ENCODE measurements at regions not wholly inside any gene's neighbourhood (a gene's known extent, or its start where the extent isn't known, plus 50 kb on each side); places are given as distances from the start of the nearest gene placed in this dataset.
"Not testable (repeated sequence)": the region's sequence is repeated elsewhere in the genome, so short reads cannot be mapped to it uniquely, and the experiment has no call there.

GRCh38 chr1:60489916-60490480, 416.4 kb upstream of the C1orf87 start:
- H3K36me3 Mint-ChIP-seq; H3K4me3 ChIP-seq (ENCODE audit: control insufficient read depth in 1 of 2, extremely low read depth in 1 of 2, low read length in 1 of 2); H3K9me3 ChIP-seq; H3K27ac Mint-ChIP-seq; DNase-seq; H3K9me3 Mint-ChIP-seq; H3K4me1 Mint-ChIP-seq; H3K27me3 ChIP-seq (replicated peaks in 1 of 2; ENCODE audit: control insufficient read depth in 2 of 2, extremely low read depth in 1 of 2, insufficient read depth in 2 of 2, low read length in 1 of 2); H3K27me3 Mint-ChIP-seq; CTCF ChIA-PET; POLR2A ChIA-PET; ATAC-seq (replicated peaks in 1 of 4); H3K36me3 ChIP-seq (ENCODE audit: control insufficient read depth in 2 of 2, extremely low read depth in 1 of 2, insufficient read depth in 1 of 2, low read length in 1 of 2); H3K4me3 Mint-ChIP-seq; H3K27ac ChIP-seq (ENCODE audit: low read length); H3K4me1 ChIP-seq (ENCODE audit: control insufficient read depth in 1 of 2, extremely low read depth in 1 of 2, insufficient read depth in 2 of 2, low read length in 2 of 2): not testable (repeated sequence)
- WGBS (ENCODE audit: insufficient coverage): 95% methylated on average over 13 of the region's 20 CpGs

- DNase-seq: no peak
- no peaks in the 10 kb centered on the region for H3K4me1 Mint-ChIP-seq
- CTCF ChIA-PET: no interaction called here
- no peak overlapping the region for H3K27ac ChIP-seq (ENCODE audit: low read length)
- H3K27ac Mint-ChIP-seq: no peak overlapping the region
- ATAC-seq (replicated peaks in 1 of 4): no peak
- H3K4me3 Mint-ChIP-seq: no peak overlapping the region
- no peaks in the 10 kb centered on the region for H3K4me1 ChIP-seq (ENCODE audit: control insufficient read depth in 1 of 2, extremely low read depth in 1 of 2, insufficient read depth in 2 of 2, low read length in 2 of 2)
- H3K27me3 ChIP-seq (replicated peaks in 1 of 2; ENCODE audit: control insufficient read depth in 2 of 2, extremely low read depth in 1 of 2, insufficient read depth in 2 of 2, low read length in 1 of 2): no peaks in the 10 kb centered on the region
- no peak overlapping the region for H3K4me3 ChIP-seq (ENCODE audit: control insufficient read depth in 1 of 2, extremely low read depth in 1 of 2, low read length in 1 of 2)
- H3K36me3 Mint-ChIP-seq: no peaks in the 10 kb centered on the region
- POLR2A ChIA-PET: no interaction called here
- no peaks in the 10 kb centered on the region for H3K36me3 ChIP-seq (ENCODE audit: control insufficient read depth in 2 of 2, extremely low read depth in 1 of 2, insufficient read depth in 1 of 2, low read length in 1 of 2)
- H3K9me3 ChIP-seq: no peaks in the 10 kb centered on the region
- H3K9me3 Mint-ChIP-seq: peaks cover 6 to 7% (median 6%) of the 10 kb centered on the region in 3 donors
- peaks cover 0 to 2% of the 10 kb centered on the region in 2 donors for H3K27me3 Mint-ChIP-seq
Observed at GRCh38 chr1:60488847-60489246, 415.3 kb upstream of the C1orf87 start.

GRCh38 chr1:60487565-60488345, 414.2 kb upstream of the C1orf87 start:
- no peak overlapping the region for H3K4me3 ChIP-seq (ENCODE audit: control insufficient read depth in 1 of 2, extremely low read depth in 1 of 2, low read length in 1 of 2)
- H3K36me3 Mint-ChIP-seq: no peaks in the 10 kb centered on the region
- peaks cover 0 to 2% of the 10 kb centered on the region in 2 donors for H3K27me3 Mint-ChIP-seq
- no peaks in the 10 kb centered on the region for H3K9me3 ChIP-seq
- no peak for ATAC-seq (replicated peaks in 1 of 4)
- H3K4me1 ChIP-seq (ENCODE audit: control insufficient read depth in 1 of 2, extremely low read depth in 1 of 2, insufficient read depth in 2 of 2, low read length in 2 of 2): no peaks in the 10 kb centered on the region
- H3K36me3 ChIP-seq (ENCODE audit: control insufficient read depth in 2 of 2, extremely low read depth in 1 of 2, insufficient read depth in 1 of 2, low read length in 1 of 2): no peaks in the 10 kb centered on the region
- no peak overlapping the region for H3K27ac Mint-ChIP-seq
- ChIA-PET CTCF (no interaction called here), POLR2A (no interaction called here)
- H3K9me3 Mint-ChIP-seq: peaks cover 6 to 7% (median 6%) of the 10 kb centered on the region in 3 donors
- H3K27me3 ChIP-seq (replicated peaks in 1 of 2; ENCODE audit: control insufficient read depth in 2 of 2, extremely low read depth in 1 of 2, insufficient read depth in 2 of 2, low read length in 1 of 2): no peaks in the 10 kb centered on the region
- no peak overlapping the region for H3K4me3 Mint-ChIP-seq
- no peak overlapping the region for H3K27ac ChIP-seq (ENCODE audit: low read length)
- WGBS (ENCODE audit: insufficient coverage): no CpG with 5 or more reads among the region's 3 CpGs
- H3K4me1 Mint-ChIP-seq: no peaks in the 10 kb centered on the region
- no peak for DNase-seq

- no peaks in the 10 kb centered on the region for H3K36me3 ChIP-seq (ENCODE audit: control insufficient read depth in 2 of 2, extremely low read depth in 1 of 2, insufficient read depth in 1 of 2, low read length in 1 of 2)
- ATAC-seq (replicated peaks in 1 of 4): no peak
- H3K27ac ChIP-seq (ENCODE audit: low read length): no peak overlapping the region
- no peak overlapping the region for H3K27ac Mint-ChIP-seq
- no peaks in the 10 kb centered on the region for H3K4me1 ChIP-seq (ENCODE audit: control insufficient read depth in 1 of 2, extremely low read depth in 1 of 2, insufficient read depth in 2 of 2, low read length in 2 of 2)
- no peaks in the 10 kb centered on the region for H3K4me1 Mint-ChIP-seq
- WGBS (ENCODE audit: insufficient coverage): no CpG with 5 or more reads among the region's 3 CpGs
- H3K4me3 ChIP-seq (ENCODE audit: control insufficient read depth in 1 of 2, extremely low read depth in 1 of 2, low read length in 1 of 2): no peak overlapping the region
- H3K9me3 ChIP-seq: no peaks in the 10 kb centered on the region
- CTCF ChIA-PET: interaction anchor here in 1 of 2 donors (0.7 kb wide), 1 partner anchor 310 kb away, joined by 4 read pairs; no protein-coding TSS in a partner anchor
- peaks cover 0 to 2% of the 10 kb centered on the region in 2 donors for H3K27me3 Mint-ChIP-seq
- no peaks in the 10 kb centered on the region for H3K27me3 ChIP-seq (replicated peaks in 1 of 2; ENCODE audit: control insufficient read depth in 2 of 2, extremely low read depth in 1 of 2, insufficient read depth in 2 of 2, low read length in 1 of 2)
- no peak for DNase-seq
- POLR2A ChIA-PET: no interaction called here
- no peaks in the 10 kb centered on the region for H3K36me3 Mint-ChIP-seq
- H3K4me3 Mint-ChIP-seq: no peak overlapping the region
- peaks cover 3 to 13% (median 6%) of the 10 kb centered on the region in 3 donors for H3K9me3 Mint-ChIP-seq
Observed at GRCh38 chr1:60483509-60483908, 409.9 kb upstream of the C1orf87 start.

GRCh38 chr1:60470246-60470645, 396.7 kb upstream of the C1orf87 start:
- peaks cover 6 to 21% (median 7%) of the 10 kb centered on the region in 3 donors for H3K9me3 Mint-ChIP-seq
- DNase-seq (no peak), ATAC-seq (replicated peaks in 1 of 4) (no peak)
- no peak overlapping the region for H3K4me3 Mint-ChIP-seq
- no peaks in the 10 kb centered on the region for H3K27me3 Mint-ChIP-seq
- no peaks in the 10 kb centered on the region for H3K36me3 Mint-ChIP-seq
- H3K27me3 ChIP-seq (replicated peaks in 1 of 2; ENCODE audit: control insufficient read depth in 2 of 2, extremely low read depth in 1 of 2, insufficient read depth in 2 of 2, low read length in 1 of 2): no peaks in the 10 kb centered on the region
- no peaks in the 10 kb centered on the region for H3K4me1 Mint-ChIP-seq
- H3K4me3 ChIP-seq (ENCODE audit: control insufficient read depth in 1 of 2, extremely low read depth in 1 of 2, low read length in 1 of 2): no peak overlapping the region
- H3K36me3 ChIP-seq (ENCODE audit: control insufficient read depth in 2 of 2, extremely low read depth in 1 of 2, insufficient read depth in 1 of 2, low read length in 1 of 2): no peaks in the 10 kb centered on the region
- no peaks in the 10 kb centered on the region for H3K4me1 ChIP-seq (ENCODE audit: control insufficient read depth in 1 of 2, extremely low read depth in 1 of 2, insufficient read depth in 2 of 2, low read length in 2 of 2)
- WGBS (ENCODE audit: insufficient coverage): no CpG with 5 or more reads among the region's 1 CpG
- no peaks in the 10 kb centered on the region for H3K9me3 ChIP-seq
- H3K27ac ChIP-seq (ENCODE audit: low read length): no peak overlapping the region
- CTCF ChIA-PET: no interaction called here
- POLR2A ChIA-PET: no interaction called here
- H3K27ac Mint-ChIP-seq: no peak overlapping the region

GRCh38 chr1:60463786-60464185, 390.2 kb upstream of the C1orf87 start:
- Histone ChIP-seq H3K9me3 (no peaks in the 10 kb centered on the region), H3K36me3 (ENCODE audit: control insufficient read depth in 2 of 2, extremely low read depth in 1 of 2, insufficient read depth in 1 of 2, low read length in 1 of 2) (no peaks in the 10 kb centered on the region), H3K4me1 (ENCODE audit: control insufficient read depth in 1 of 2, extremely low read depth in 1 of 2, insufficient read depth in 2 of 2, low read length in 2 of 2) (no peaks in the 10 kb centered on the region), H3K27ac (ENCODE audit: low read length) (no peak overlapping the region), H3K27me3 (replicated peaks in 1 of 2; ENCODE audit: control insufficient read depth in 2 of 2, extremely low read depth in 1 of 2, insufficient read depth in 2 of 2, low read length in 1 of 2) (no peaks in the 10 kb centered on the region), H3K4me3 (ENCODE audit: control insufficient read depth in 1 of 2, extremely low read depth in 1 of 2, low read length in 1 of 2) (no peak overlapping the region)
- H3K9me3 Mint-ChIP-seq: peaks cover 5 to 12% (median 7%) of the 10 kb centered on the region in 3 donors
- POLR2A ChIA-PET: no interaction called here
- CTCF ChIA-PET: no interaction called here
- 100% methylated on average over 1 of the region's 1 CpG for WGBS (ENCODE audit: insufficient coverage)
- H3K36me3 Mint-ChIP-seq: no peaks in the 10 kb centered on the region
- no peaks in the 10 kb centered on the region for H3K27me3 Mint-ChIP-seq
- DNase-seq (no peak), ATAC-seq (replicated peaks in 1 of 4) (no peak)
- no peaks in the 10 kb centered on the region for H3K4me1 Mint-ChIP-seq
- H3K27ac Mint-ChIP-seq: no peak overlapping the region
- H3K4me3 Mint-ChIP-seq: no peak overlapping the region
